OCI-LY7 (cell line): ENCODE measurements at regions not wholly inside any gene's neighbourhood (a gene's known extent, or its start where the extent isn't known, plus 50 kb on each side); places are given as distances from the start of the nearest gene placed in this dataset.

ENCODE experiments used
- EZH2phosphoT487 ChIP-seq: fragments of 200-600 bp; sonication (generic); IDR thresholded peaks from 2 replicates; pipeline ENCODE4 v1.6.1; 2018; ENCODE audit warnings: low read depth, borderline replicate concordance, mild to moderate bottlenecking, mixed run types, antibody characterized with exemption, low read length, moderate library complexity, mixed read lengths
- TF ChIP-seq, protein P1 (sequence below): fragments of 200-600 bp; sonication (generic); conservative IDR thresholded peaks from 2 replicates; pipeline ENCODE4 v1.5.1; 2014; ENCODE audit warnings: mild to moderate bottlenecking, antibody characterized with exemption, low read length, moderate library complexity, mixed read lengths

GRCh38 chr2:59924346-59924745 lies 629.1 kb downstream of the BCL11A start:
- TF ChIP-seq, protein P1, sequence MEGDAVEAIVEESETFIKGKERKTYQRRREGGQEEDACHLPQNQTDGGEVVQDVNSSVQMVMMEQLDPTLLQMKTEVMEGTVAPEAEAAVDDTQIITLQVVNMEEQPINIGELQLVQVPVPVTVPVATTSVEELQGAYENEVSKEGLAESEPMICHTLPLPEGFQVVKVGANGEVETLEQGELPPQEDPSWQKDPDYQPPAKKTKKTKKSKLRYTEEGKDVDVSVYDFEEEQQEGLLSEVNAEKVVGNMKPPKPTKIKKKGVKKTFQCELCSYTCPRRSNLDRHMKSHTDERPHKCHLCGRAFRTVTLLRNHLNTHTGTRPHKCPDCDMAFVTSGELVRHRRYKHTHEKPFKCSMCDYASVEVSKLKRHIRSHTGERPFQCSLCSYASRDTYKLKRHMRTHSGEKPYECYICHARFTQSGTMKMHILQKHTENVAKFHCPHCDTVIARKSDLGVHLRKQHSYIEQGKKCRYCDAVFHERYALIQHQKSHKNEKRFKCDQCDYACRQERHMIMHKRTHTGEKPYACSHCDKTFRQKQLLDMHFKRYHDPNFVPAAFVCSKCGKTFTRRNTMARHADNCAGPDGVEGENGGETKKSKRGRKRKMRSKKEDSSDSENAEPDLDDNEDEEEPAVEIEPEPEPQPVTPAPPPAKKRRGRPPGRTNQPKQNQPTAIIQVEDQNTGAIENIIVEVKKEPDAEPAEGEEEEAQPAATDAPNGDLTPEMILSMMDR, result no peak
- no peak for TF ChIP-seq EZH2phosphoT487
